ENCODE measurements at regions not wholly inside any gene's neighbourhood (a gene's known extent, or its start where the extent isn't known, plus 50 kb on each side); places are given as distances from the start of the nearest gene placed in this dataset.

GRCh38 chr2:104040771-104041170, 813.1 kb upstream of the POU3F3 start:
- no peaks in the 10 kb centered on the region for H3K9me3 ChIP-seq
- H3K4me1 ChIP-seq = no peaks in the 10 kb centered on the region
- no peak for DNase-seq
- no peak overlapping the region for H3K4me3 ChIP-seq
- no peaks in the 10 kb centered on the region for H3K36me3 ChIP-seq
- H3K27ac ChIP-seq = no peak overlapping the region
- TF ChIP-seq POLR2A (IDR thresholded peaks at IDR 0.05) (no peak), POLR2AphosphoS5 (IDR thresholded peaks at IDR 0.05) (no peak), EP300 (IDR thresholded peaks at IDR 0.05) (no peak)
- TF ChIP-seq, protein P1, sequence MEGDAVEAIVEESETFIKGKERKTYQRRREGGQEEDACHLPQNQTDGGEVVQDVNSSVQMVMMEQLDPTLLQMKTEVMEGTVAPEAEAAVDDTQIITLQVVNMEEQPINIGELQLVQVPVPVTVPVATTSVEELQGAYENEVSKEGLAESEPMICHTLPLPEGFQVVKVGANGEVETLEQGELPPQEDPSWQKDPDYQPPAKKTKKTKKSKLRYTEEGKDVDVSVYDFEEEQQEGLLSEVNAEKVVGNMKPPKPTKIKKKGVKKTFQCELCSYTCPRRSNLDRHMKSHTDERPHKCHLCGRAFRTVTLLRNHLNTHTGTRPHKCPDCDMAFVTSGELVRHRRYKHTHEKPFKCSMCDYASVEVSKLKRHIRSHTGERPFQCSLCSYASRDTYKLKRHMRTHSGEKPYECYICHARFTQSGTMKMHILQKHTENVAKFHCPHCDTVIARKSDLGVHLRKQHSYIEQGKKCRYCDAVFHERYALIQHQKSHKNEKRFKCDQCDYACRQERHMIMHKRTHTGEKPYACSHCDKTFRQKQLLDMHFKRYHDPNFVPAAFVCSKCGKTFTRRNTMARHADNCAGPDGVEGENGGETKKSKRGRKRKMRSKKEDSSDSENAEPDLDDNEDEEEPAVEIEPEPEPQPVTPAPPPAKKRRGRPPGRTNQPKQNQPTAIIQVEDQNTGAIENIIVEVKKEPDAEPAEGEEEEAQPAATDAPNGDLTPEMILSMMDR (IDR thresholded peaks at IDR 0.05) = no peak
- no peak for ATAC-seq (ENCODE audit: low FRiP score in 2 of 2)
- 63 to 65% methylated on average over 2 of the region's 2 CpGs for WGBS, 2 donors
- no peaks in the 10 kb centered on the region for H3K27me3 ChIP-seq

DNA sequence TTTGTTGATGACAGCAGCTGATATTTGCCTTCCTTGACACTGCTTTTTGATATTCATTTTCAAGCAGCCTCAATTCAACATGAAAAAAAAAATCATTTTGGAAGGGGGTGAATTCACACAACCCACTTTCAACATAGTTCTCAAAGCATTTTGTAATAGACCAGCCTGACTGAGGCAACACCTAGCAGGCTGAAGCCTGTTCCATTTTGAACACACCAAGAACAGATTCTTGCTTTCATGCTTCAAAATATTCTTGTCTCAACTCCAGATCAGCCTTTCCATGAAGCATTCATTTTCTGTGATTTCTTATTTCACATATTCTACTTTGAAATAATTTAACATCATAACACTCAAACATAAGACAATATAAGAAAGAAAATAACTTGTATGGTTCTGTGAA, 812.6 kb upstream of the POU3F3 start:
- H3K27me3 ChIP-seq = no peaks in the 10 kb centered on the region
- TF ChIP-seq EP300 (IDR thresholded peaks at IDR 0.05) (no peak), POLR2AphosphoS5 (IDR thresholded peaks at IDR 0.05) (no peak), POLR2A (IDR thresholded peaks at IDR 0.05) (no peak)
- TF ChIP-seq, protein P1 (IDR thresholded peaks at IDR 0.05) = no peak
- no peaks in the 10 kb centered on the region for H3K9me3 ChIP-seq
- no peak for ATAC-seq (ENCODE audit: low FRiP score in 2 of 2)
- DNase-seq = no peak
- H3K36me3 ChIP-seq = no peaks in the 10 kb centered on the region
- H3K4me1 ChIP-seq = no peaks in the 10 kb centered on the region
- no peak overlapping the region for H3K4me3 ChIP-seq
- no peak overlapping the region for H3K27ac ChIP-seq

DNA sequence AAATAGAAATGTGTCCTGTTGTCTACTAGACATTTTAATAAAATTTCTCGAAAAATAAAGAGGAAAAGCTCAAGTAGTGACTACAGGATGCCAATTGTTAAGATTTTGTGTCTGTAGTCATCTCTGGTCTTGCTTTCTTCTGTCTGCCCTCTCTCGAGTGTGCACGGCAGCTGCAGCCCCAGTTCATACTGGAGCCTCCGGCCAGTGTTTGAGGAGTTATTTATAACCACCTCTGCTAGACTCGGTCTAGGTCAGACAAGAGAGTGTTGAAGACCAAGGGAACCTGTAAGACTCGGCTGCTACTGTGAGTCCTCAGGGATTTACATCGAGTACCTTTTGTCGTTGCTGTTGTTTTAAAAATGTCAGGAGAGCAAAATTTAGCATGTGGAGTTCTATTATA, 810.1 kb upstream of the POU3F3 start:
- no peak overlapping the region for H3K27ac ChIP-seq
- TF ChIP-seq POLR2AphosphoS5 (IDR thresholded peaks at IDR 0.05) (no peak), POLR2A (IDR thresholded peaks at IDR 0.05) (no peak), EP300 (IDR thresholded peaks at IDR 0.05) (no peak)
- TF ChIP-seq, protein P1 (IDR thresholded peaks at IDR 0.05) = no peak
- no peaks in the 10 kb centered on the region for H3K4me1 ChIP-seq
- peak in 1 of 2 donors; percentile 35 for DNase-seq
- H3K27me3 ChIP-seq = no peaks in the 10 kb centered on the region
- no peak for ATAC-seq (ENCODE audit: low FRiP score in 2 of 2)
- H3K36me3 ChIP-seq = no peaks in the 10 kb centered on the region
- WGBS, 2 donors = 53% methylated on average over 8 of the region's 8 CpGs
- no peaks in the 10 kb centered on the region for H3K9me3 ChIP-seq
- peak overlapping the region in 1 of 4 donors; percentile 9 for H3K4me3 ChIP-seq

- Histone ChIP-seq H3K36me3 (no peaks in the 10 kb centered on the region), H3K4me3 (no peak overlapping the region), H3K9me3 (no peaks in the 10 kb centered on the region), H3K27me3 (no peaks in the 10 kb centered on the region), H3K27ac (no peak overlapping the region), H3K4me1 (no peaks in the 10 kb centered on the region)
- DNase-seq = no peak
- 95 to 97% methylated on average over 5 of the region's 5 CpGs for WGBS, 2 donors
- TF ChIP-seq EP300 (IDR thresholded peaks at IDR 0.05) = no peak
- ATAC-seq (ENCODE audit: low FRiP score in 2 of 2) = no peak
Measured at GRCh38 chr2:104045071-104045470, 808.8 kb upstream of the POU3F3 start.

GRCh38 chr2:104046466-104046865, 807.4 kb upstream of the POU3F3 start:
- Histone ChIP-seq H3K4me1 (no peaks in the 10 kb centered on the region), H3K27ac (no peak overlapping the region), H3K27me3 (no peaks in the 10 kb centered on the region), H3K36me3 (no peaks in the 10 kb centered on the region), H3K9me3 (no peaks in the 10 kb centered on the region), H3K4me3 (no peak overlapping the region)
- ATAC-seq (ENCODE audit: low FRiP score in 2 of 2) (no peak), DNase-seq (no peak)
- WGBS, 2 donors = 78 to 82% methylated on average over 2 of the region's 2 CpGs
- TF ChIP-seq, protein P1 (IDR thresholded peaks at IDR 0.05) = no peak
- TF ChIP-seq POLR2AphosphoS5 (IDR thresholded peaks at IDR 0.05) = no peak
- no peak for TF ChIP-seq POLR2A (IDR thresholded peaks at IDR 0.05)

Measured in upper lobe of left lung (tissue), 6 donors.